ENCODE measurements at regions not wholly inside any gene's neighbourhood (a gene's known extent, or its start where the extent isn't known, plus 50 kb on each side); places are given as distances from the start of the nearest gene placed in this dataset.

DNA sequence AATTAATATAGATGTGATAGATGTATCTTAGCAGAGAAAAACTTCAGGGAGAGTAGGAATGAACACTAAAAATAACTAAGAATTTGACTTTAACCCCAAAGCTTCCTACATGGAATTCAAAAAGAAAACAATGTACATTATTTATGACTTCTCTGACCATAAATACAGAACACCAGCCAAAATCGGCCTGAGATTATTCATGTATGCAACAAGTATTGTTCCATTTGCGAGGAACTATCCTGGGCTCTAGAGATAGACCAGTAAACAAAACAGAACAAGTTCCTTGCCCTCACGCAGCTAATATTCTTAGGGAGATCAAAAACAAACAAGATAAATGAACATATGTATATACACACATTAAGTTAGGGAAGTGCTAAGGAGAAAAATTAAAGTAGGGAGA is 432.3 kb upstream of the SOX5 start:
- Histone ChIP-seq H2AFZ (ENCODE audit: control insufficient read depth, low read length) (no peak overlapping the region), H3K4me2 (ENCODE audit: control insufficient read depth, extremely low read depth, insufficient read depth, low read depth, low read length) (no peak overlapping the region), H3K4me1 (ENCODE audit: control insufficient read depth, extremely low read depth, insufficient read depth, low read length) (no peaks in the 10 kb centered on the region), H3K27ac (ENCODE audit: control insufficient read depth, insufficient read depth, low read length) (no peak overlapping the region), H3K4me3 (ENCODE audit: control insufficient read depth in 2 of 3, extremely low read depth in 1 of 3, insufficient read depth in 2 of 3, low read depth in 1 of 3, low read length in 3 of 3) (no peak overlapping the region), H3K36me3 (ENCODE audit: control insufficient read depth in 2 of 2, extremely low read depth in 1 of 2, insufficient read depth in 2 of 2, low read length in 2 of 2) (no peaks in the 10 kb centered on the region), H4K20me1 (ENCODE audit: control insufficient read depth, extremely low read depth, insufficient read depth, low read length) (no peaks in the 10 kb centered on the region), H3K27me3 (ENCODE audit: control insufficient read depth, extremely low read depth, insufficient read depth, low read length) (no peaks in the 10 kb centered on the region), H3K9me1 (ENCODE audit: control insufficient read depth, extremely low read depth, insufficient read depth, low read length) (no peaks in the 10 kb centered on the region), H3K9ac (ENCODE audit: control insufficient read depth, extremely low read depth, insufficient read depth, low read length) (no peak overlapping the region), H3K79me2 (ENCODE audit: control insufficient read depth, insufficient read depth, low read length) (no peaks in the 10 kb centered on the region), H3K9me3 (ENCODE audit: control insufficient read depth, low read depth, low read length) (no peaks in the 10 kb centered on the region)
- dilution Hi-C loops (cut with MboI; ENCODE audit: extremely low pct_ligation_motif_present, low sequenced_read_pairs) = no loop called here
- TF ChIP-seq, protein P1, sequence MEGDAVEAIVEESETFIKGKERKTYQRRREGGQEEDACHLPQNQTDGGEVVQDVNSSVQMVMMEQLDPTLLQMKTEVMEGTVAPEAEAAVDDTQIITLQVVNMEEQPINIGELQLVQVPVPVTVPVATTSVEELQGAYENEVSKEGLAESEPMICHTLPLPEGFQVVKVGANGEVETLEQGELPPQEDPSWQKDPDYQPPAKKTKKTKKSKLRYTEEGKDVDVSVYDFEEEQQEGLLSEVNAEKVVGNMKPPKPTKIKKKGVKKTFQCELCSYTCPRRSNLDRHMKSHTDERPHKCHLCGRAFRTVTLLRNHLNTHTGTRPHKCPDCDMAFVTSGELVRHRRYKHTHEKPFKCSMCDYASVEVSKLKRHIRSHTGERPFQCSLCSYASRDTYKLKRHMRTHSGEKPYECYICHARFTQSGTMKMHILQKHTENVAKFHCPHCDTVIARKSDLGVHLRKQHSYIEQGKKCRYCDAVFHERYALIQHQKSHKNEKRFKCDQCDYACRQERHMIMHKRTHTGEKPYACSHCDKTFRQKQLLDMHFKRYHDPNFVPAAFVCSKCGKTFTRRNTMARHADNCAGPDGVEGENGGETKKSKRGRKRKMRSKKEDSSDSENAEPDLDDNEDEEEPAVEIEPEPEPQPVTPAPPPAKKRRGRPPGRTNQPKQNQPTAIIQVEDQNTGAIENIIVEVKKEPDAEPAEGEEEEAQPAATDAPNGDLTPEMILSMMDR (optimal IDR thresholded peaks at IDR 0.05 in 1 of 3, IDR thresholded peaks at IDR 0.05 in 1 of 3, conservative IDR thresholded peaks at IDR 0.05 in 1 of 3; ENCODE audit: extremely low read depth in 1 of 3, insufficient read depth in 2 of 3, low read length in 3 of 3) = no peak
- TF ChIP-seq EZH2 (IDR thresholded peaks at IDR 0.05; ENCODE audit: low read length) = no peak
- DNase-seq (ENCODE audit: low read depth, low spot score) (no peak), FAIRE-seq (no peak)

DNA sequence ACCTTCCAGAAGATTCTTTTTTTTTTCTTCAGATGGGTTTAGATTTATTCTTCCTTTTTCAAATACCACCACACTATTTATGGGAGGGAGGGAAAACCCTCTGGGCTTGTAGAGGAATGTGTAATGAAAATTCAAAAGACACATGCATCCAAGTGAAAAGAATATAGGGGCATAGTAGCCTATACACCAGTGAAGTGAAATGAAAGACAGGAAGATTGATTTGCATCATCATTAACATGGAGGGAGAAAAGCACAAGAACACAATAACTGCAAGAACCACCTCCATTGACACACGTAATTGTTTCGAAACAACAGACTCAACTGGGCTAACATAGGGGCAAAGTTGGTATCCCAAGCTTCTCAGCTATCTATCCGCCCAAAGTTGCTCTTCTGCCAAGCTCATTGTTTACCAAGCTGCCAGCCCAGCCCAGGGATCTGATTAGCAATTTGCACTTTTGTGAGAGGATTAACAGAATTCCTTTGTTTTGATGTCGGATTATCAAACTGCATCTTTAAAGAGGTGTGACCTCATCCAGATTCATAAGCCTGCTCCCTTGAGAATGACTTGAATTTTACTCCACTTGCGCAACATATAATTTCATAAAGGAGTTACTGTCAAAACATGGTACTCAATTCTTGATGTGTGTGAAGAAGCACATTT is 430.5 kb upstream of the SOX5 start:
- Histone ChIP-seq H4K20me1 (ENCODE audit: control insufficient read depth, extremely low read depth, insufficient read depth, low read length) (no peaks in the 10 kb centered on the region), H3K9me3 (ENCODE audit: control insufficient read depth, low read depth, low read length) (no peaks in the 10 kb centered on the region), H3K9me1 (ENCODE audit: control insufficient read depth, extremely low read depth, insufficient read depth, low read length) (no peaks in the 10 kb centered on the region), H3K4me1 (ENCODE audit: control insufficient read depth, extremely low read depth, insufficient read depth, low read length) (no peaks in the 10 kb centered on the region), H3K4me3 (ENCODE audit: control insufficient read depth in 2 of 3, extremely low read depth in 1 of 3, insufficient read depth in 2 of 3, low read depth in 1 of 3, low read length in 3 of 3) (no peak overlapping the region), H3K27ac (ENCODE audit: control insufficient read depth, insufficient read depth, low read length) (no peak overlapping the region), H3K4me2 (ENCODE audit: control insufficient read depth, extremely low read depth, insufficient read depth, low read depth, low read length) (no peak overlapping the region), H2AFZ (ENCODE audit: control insufficient read depth, low read length) (no peak overlapping the region), H3K27me3 (ENCODE audit: control insufficient read depth, extremely low read depth, insufficient read depth, low read length) (no peaks in the 10 kb centered on the region), H3K79me2 (ENCODE audit: control insufficient read depth, insufficient read depth, low read length) (no peaks in the 10 kb centered on the region), H3K36me3 (ENCODE audit: control insufficient read depth in 2 of 2, extremely low read depth in 1 of 2, insufficient read depth in 2 of 2, low read length in 2 of 2) (no peaks in the 10 kb centered on the region), H3K9ac (ENCODE audit: control insufficient read depth, extremely low read depth, insufficient read depth, low read length) (no peak overlapping the region)
- FAIRE-seq (no peak), DNase-seq (ENCODE audit: low read depth, low spot score) (no peak)
- TF ChIP-seq, protein P1 (optimal IDR thresholded peaks at IDR 0.05 in 1 of 3, IDR thresholded peaks at IDR 0.05 in 1 of 3, conservative IDR thresholded peaks at IDR 0.05 in 1 of 3; ENCODE audit: extremely low read depth in 1 of 3, insufficient read depth in 2 of 3, low read length in 3 of 3) = no peak
- no peak for TF ChIP-seq EZH2 (IDR thresholded peaks at IDR 0.05; ENCODE audit: low read length)
- dilution Hi-C loops (cut with MboI; ENCODE audit: extremely low pct_ligation_motif_present, low sequenced_read_pairs) = no loop called here

Data from keratinocyte (primary cell).